Activated CD8-positive, alpha-beta memory T cell treated with anti-CD3 and anti-CD28 coated beads for 1 hour (primary cell): ENCODE measurements at regions not wholly inside any gene's neighbourhood (a gene's known extent, or its start where the extent isn't known, plus 50 kb on each side); places are given as distances from the start of the nearest gene placed in this dataset.
"Not testable (repeated sequence)": the region's sequence is repeated elsewhere in the genome, so short reads cannot be mapped to it uniquely, and the experiment has no call there.

Experiments
- DNase-seq, 2 donors: peaks; one replicate each; pipeline ENCODE4 v3.0.0-alpha.2; 2020; ENCODE audit warnings: low read depth in 1 of 2; ENCODE audit errors: extremely low read depth in 1 of 2

- DNase-seq = no peak
Measured at GRCh38 chr21:35982717-35983116, 77.6 kb downstream of the SETD4 start.

GRCh38 chr21:35981514-35982070 is 78.7 kb downstream of the SETD4 start:
- no peak for DNase-seq

GRCh38 chr21:35980821-35981220 is 79.5 kb downstream of the SETD4 start:
- DNase-seq = no peak

DNA sequence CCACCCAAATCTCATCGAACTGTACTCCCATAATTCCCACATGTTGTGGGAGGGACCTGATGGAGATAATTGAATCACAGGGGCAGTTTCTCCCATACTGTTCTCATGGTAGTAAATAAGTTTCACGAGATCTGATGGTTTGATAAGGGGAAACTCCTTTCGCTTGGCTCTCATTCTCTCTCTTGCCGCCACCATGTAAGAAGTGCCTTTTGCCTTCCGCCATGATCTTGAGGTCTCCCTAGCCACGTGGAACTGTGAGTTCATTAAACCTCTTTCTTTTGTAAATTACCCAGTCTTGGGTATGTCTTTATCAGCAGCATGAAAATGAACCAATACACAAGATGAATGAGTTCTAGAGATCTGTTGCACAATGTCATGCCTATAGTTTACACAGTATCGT is 82.5 kb downstream of the SETD4 start:
- DNase-seq = not testable (repeated sequence)

DNA sequence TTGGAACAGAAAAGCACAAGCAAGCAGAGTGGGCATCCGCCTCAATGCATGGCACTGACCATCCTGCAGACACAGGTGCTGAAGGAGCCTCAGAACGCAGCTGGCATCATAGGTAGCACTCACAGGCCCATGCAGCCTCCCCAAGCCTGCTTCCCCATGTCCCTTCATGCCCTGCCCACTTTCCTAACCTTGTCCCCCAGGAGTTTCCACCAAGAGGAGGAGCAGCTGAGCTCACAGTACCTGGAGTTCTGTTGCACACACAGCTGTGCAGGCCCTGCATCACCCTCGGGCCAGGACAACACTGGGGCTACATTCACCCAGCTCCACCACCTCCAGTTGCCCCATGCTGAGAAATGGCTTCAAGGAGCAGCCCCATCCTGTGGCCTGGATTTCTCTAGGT is 83.4 kb downstream of the SETD4 start:
- DNase-seq = no peak

- DNase-seq = no peak
Measured at GRCh38 chr21:35976481-35976880, 83.8 kb downstream of the SETD4 start.

DNA sequence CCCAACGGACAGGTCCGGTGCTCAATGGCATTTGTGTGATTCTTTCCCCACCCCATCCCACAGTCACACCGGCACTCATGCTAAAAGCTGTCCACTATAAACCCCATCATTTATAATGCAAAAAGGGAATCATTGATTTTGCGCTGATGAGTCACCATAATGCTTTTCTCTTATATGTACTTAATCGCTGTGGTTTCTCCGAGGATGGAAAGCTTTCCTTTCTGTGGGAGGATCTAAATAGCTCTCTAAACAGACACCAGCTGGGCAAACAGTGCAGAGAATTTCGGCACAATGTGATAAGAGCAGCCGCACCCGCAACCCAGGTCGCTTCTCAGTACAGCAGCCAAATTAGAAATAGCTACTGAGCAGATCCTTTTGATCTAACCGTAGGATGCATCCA is 85.6 kb downstream of the SETD4 start:
- DNase-seq = no peak

GRCh38 chr21:35971824-35972223 is 88.5 kb downstream of the SETD4 start:
- no peak for DNase-seq

DNA sequence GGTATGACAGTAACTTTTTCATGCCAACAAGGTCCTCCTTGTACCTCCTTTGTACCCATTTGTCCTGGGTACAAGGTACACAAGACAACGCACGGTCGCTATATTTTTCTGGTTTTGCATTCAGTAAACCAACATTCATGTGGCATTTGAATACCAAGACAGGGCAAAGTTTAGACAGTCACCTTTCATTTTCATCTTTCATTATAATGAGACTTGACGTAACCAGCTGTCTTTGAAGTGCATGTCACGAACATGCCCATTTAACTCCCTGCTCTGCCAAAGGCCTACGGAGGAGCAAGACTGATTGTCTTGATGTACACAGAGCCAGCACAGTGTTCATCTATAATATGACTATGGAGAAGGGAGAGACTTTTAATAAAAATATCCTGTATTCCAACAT is 91.0 kb downstream of the SETD4 start:
- DNase-seq = no peak

GRCh38 chr21:35968564-35968963 is 91.8 kb downstream of the SETD4 start:
- DNase-seq = no peak

- no peak for DNase-seq
Measured at GRCh38 chr21:35965699-35966098, 94.6 kb downstream of the SETD4 start.

DNA sequence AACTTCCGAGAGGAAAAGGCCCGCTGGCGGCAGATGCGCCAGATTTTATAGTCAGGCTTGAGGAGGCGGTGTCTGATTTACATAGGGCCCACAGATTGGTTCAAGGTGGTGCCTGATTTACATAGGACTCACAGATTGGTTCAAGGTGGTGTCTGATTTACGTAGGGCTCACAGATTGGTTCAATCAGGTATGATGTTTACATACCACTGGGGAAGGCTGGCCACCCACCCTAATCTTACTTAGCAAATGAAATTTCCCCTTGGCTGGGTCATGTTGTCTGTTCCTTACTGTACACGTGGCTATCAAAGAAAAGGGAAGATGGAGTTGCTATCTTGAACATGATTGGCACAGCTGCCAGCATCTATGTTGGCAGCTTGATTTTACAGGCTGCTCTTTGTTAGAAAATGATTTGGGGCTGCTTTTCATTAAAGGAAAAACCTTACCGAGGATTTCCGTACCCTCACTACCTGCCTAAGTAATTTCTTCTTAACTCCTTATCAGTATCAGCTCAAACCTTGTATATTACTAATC is 96.3 kb downstream of the SETD4 start:
- DNase-seq = no peak

GRCh38 chr21:35962917-35963316 is 97.4 kb downstream of the SETD4 start:
- DNase-seq = no peak

- DNase-seq = no peak
Measured at GRCh38 chr21:35954066-35954465, 106.3 kb downstream of the SETD4 start.

DNA sequence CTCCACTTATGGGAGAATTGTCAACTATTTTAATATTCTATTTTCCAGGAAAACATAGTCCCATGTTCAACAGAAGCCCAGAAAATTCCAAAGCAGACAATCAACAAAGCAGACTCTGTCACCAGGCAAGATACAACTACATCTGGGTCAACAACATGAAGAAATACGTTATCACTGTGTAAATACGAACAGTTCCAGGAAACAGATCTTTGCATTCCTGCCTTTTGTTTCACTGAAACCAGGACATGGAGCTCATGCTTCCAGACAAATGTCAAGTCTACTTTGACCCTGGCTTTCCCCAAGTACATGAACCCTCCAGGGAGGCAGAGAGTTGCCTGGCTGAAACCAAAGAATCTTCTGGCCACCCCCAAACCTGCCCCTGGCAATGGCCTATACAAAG is 106.7 kb downstream of the SETD4 start:
- no peak for DNase-seq

DNA sequence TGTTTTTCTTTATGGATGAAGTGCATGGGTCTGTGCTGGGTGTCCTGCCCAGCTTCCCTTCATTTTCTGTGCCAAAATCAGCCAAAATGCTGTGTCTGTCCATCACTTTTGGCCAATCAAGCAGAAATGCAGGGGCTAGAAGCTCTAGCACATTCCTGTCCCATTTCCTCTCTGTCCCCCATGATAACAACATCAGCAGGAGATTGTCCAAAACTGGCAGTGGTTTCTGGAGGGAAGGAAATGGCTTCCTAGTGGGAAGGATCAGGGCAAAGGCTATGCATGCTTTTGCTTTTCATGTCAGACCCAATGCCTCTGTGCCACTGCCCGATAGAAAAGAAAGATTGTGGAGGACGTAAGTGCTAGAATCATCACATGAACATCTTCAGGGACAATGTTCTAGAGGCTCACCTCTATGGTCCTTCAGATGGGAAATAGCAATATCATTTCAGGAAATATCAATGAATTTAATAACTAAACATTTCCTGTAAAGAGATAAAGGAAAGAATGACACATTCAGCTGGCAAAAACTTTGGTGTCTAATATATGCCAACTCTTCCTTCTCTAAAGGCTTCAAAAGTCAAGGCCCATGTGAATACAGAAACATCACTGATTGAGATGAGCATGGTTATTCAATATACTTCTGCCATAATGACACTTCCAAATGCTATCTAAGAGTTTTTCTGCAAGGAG is 107.5 kb downstream of the SETD4 start:
- DNase-seq = no peak

DNA sequence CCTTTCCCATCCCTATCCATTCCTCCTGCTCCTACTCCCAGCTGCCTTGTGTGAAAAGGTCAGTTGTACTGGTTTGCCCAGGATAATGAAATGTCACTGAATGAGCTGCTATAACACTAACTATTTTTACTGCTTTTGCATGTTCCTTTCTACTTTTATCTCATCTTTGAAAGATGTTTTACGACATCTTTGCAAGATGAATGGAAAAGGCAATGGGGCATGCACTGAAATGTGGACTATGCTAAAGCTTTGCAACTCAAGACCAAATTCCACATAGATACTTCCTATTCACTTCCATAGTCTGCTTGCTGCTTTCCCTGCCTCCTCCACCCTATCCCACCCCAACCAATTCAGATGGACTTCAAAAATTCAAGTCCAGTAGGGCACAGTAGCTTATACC is 111.3 kb downstream of the SETD4 start:
- DNase-seq = no peak

- no peak for DNase-seq
Measured at GRCh38 chr21:35945089-35945671, 115.1 kb downstream of the SETD4 start.

DNA sequence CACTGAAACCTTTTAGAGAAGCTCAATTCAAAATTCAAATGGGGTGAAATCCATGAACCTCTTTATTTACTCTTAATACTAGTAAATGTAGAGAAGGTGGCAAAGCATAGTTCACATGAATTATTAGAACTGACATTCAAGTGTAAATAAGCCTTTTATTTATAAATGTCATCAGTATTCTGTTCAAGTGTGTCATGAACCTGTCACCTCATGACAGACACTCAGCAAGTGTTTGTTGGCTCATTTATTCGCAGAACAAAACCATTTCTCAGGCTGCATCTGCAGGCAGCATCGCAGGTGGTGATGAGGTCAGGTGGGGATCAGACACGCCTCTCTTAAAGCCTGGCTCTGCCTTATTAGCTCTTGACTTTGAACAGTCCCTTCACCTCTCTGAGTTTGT is 116.6 kb downstream of the SETD4 start:
- DNase-seq = no peak

DNA sequence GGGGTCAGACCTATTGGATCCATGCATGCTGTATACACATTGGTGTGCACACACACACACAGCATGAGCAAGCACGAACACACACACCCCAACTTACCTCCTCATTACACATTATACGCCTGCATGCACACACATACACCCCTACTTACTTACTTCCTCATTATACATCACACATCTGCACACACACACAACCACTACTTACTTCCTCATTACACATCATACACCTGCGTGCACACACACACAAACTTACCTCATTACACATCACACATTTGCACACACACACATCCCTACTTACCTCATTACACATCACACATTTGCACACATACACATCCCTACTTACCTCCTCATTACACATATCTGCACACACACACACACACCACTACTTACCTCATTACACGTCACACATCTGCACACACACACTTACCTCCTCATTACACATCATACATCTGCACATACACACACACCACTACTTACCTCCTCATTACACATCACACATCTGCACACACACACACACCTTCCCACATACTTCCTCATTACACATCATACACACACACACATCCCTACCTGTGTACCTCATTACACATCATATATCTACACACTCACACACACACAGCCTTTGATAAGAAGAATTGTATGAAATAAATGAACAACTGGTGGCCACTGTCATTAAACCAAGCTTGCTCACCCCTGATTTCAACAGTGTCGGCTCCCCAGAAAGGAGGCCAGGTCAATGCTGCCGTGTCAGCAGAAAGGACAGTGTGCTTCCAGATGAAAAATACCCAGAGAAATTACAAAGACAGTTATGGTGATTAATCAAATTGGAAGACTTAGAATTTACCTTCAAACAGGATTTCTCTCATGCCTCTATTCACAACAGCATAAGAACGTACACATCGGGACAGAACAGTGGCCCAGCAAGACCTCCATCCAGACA is 117.8 kb downstream of the SETD4 start:
- DNase-seq = no peak
